ENCODE measurements at regions not wholly inside any gene's neighbourhood (a gene's known extent, or its start where the extent isn't known, plus 50 kb on each side); places are given as distances from the start of the nearest gene placed in this dataset.

DNA sequence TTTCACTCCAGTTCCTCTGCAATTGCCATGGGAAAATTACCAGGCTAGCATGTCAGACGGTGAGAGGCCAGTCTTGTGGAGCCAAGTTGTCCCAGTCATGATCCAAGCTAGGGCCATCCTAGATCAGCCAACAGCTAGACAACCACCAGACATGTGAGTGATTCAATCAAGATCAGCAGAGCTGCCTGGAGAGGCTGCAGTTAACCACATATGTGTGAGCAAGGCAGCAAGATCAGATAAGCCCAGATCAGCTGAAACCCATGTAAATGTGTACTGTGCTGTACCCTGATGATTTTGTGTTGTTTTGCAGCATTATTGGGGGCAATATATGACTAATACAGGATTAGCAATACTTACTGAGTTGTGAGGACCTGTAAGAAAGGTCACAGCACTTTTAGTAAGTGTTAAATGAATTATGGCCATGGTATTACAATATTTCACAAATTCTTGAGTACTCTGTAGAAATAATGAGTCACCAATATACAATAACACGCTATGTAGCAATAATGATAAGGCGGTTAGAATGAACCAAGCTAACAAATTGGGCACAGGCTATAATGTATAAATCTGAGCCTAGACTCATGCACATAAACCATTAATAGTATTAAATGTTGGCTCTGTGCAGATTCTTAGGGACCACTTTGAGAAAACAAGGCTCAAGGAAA, 91.4 kb downstream of the SUDS3 start:
- DNase-seq, result no peak

DNA sequence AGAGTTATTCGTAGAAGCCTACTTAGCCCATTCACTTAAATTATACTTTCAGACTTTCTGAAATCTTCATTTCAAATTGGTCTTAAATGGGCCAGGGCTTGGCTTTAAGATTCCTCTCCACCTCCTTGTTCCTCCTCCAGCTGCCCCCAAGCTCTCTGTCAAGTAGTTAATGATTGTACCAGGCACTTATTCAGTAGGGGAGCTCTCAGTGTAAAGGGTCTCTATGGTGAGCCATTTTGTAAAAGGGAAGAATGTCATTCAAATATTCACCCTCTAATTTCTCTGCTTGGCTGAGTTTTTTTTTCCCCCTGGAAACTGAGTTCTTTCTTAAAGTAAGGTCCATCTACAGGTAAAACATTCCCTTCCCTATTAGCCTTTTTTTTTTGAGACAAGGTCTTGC, 96.6 kb downstream of the SUDS3 start:
- DNase-seq, result no peak

DNA sequence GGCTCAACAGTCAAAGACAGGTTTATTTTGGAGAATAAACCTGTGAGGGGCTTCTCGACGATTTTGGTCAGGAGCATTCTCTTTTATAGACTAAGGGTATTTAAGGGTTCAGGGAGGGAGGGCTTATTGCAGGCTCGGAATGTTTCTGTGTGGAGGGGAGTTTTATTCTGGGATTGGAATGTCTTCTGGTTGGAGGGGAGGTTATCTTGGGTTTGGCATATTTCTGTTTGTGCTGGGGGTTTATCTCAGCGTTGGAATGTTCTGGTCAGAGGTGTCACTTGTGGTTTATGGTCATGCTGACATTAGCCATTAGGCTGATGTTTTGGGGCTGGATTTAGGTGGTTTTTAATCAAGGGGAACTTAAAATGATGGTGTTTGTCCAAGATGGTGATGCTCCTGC, 103.9 kb downstream of the SUDS3 start:
- no peak for DNase-seq

DNA sequence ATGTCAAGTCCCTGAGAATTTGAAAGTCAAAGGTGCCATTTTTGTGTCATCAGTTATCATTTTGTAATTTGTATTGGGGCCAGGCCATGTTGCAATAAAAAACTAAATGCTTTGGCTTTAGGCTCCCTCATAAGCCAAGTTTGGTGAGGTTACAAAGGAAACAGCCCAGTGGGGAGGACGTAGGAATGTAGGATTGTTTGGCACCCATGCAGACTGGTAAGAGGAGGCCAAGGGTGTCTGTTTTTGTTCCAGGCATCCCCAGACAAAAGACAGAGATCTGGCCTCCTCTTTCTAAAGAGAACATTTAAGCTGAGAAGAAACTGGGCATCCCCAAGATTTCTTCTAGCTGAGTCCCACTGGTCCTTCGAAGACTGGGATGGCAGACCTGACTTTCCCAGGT, 111.7 kb downstream of the SUDS3 start:
- DNase-seq, result no peak

GRCh38 chr12:118493962-118494361, 117.6 kb downstream of the SUDS3 start:
- DNase-seq, result no peak

- no peak for DNase-seq
Observed at GRCh38 chr12:118494776-118495175, 118.4 kb downstream of the SUDS3 start.

- DNase-seq, result no peak
Observed at GRCh38 chr12:118495296-118495695, 118.9 kb downstream of the SUDS3 start.

DNA sequence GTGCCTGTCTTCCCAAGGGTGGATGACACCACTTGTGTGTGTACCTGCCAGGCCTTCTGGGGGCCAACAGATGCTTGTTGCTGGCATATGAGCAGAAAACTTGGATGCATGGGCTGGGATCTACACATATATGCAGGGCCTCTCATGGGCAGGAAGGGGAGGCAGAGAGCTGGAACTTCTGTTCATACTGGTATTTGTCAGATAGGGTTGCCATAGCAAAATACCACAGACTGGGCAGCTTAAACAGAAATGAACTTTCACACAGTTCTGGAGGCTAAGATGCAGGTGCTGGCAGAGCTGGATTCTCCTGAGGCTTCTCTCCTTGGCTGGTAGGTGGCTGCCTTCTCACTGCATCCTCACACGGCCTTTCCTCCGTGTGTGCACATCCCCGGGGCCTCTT, 121.8 kb downstream of the SUDS3 start:
- no peak for DNase-seq

- no peak for DNase-seq
Observed at GRCh38 chr12:118500299-118500698, 123.9 kb downstream of the SUDS3 start.

DNA sequence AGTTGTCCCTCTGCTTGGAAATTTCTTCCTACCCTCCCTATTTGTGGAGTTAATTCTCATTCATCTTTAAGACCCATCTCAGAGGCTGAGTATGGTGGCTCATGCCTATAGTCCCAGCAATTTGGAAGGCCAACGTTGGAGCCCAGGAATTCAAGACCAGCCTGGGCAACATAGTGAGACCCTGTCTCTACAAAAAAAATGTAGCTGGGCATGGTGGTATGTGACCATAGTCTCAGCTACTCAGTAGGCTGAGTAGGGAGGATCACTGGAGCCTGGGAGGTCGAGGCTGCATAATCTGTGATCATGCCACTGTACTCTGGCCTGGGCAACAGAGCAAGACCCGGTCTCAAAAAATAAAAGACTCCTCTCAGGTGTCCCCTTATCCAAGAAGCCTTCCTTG, 125.1 kb downstream of the SUDS3 start:
- no peak for DNase-seq

GRCh38 chr12:118503476-118503875, 127.1 kb downstream of the SUDS3 start:
- DNase-seq, result no peak

GRCh38 chr12:118512669-118513068, 136.3 kb downstream of the SUDS3 start:
- no peak for DNase-seq

DNA sequence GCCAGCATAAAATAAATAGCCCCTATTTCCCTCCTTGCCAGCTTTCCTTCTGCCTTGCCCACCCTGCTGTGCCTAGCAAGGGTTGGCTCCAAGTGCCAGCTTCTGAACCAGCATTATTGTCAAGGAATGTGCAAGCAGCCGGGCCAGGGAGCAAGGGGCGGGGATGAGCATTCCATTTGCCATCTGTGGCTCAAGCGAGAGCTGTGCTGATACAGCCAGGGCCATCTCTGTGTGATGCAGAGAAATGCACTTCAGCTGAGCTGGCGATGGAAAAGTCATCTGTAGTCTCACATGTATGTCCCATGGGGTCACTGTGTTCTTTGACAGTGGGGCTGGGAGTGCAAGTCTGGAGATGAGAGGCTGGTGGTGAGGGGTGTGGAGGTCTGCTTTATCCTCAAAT, 137.3 kb downstream of the SUDS3 start:
- no peak for DNase-seq

GRCh38 chr12:118514297-118514696, 137.9 kb downstream of the SUDS3 start:
- DNase-seq, result no peak

GRCh38 chr12:118520214-118521035, 144.1 kb downstream of the SUDS3 start:
- DNase-seq, result no peak

GRCh38 chr12:118521036-118521370, 144.6 kb downstream of the SUDS3 start:
- DNase-seq, result no peak

GRCh38 chr12:118524446-118524845, 148.1 kb downstream of the SUDS3 start:
- no peak for DNase-seq

GRCh38 chr12:118525216-118525615, 148.9 kb downstream of the SUDS3 start:
- no peak for DNase-seq

DNA sequence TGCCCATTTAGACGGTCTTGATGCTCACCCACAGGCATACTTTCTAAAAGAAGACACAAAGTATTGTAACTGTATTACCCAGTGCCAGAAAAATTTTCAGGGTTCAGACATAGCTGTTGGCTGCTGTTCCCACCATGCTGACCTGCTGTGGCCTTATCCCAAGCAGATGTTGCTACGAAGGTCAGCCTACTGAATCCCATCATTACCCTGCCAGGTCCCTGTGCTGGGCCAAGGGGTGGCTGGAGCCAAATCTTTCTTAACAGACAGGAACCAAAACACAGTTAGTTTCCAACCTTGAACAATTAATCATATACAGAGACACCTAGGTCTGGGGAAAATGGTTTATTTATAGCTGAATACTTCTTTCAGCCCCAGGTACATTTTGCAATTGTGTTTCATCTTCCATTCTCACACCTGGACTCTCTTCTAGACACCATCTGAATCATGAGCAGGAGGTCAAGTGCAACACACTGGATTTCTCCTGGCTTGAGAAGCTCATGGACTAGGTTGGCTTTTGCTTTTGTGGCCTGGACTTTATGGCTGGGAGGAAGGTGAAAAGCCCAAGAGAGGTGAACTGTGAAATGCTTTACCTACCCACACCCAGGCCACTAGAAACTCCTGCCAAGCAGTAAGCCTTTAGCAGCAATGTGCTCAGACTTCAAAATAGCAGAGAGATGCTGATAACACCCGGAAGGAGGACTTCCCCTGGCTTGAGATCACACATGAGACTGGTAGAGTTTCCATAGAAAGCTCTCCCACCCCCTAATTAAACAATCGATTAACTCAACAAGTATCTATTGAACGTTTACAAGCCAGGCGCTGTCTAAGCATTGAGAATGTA, 150.1 kb downstream of the SUDS3 start:
- no peak for DNase-seq

- DNase-seq, result no peak
Observed at GRCh38 chr12:118527310-118527709, 151.0 kb downstream of the SUDS3 start.

GRCh38 chr12:118528625-118529024, 152.3 kb downstream of the SUDS3 start:
- DNase-seq, result no peak

DNA sequence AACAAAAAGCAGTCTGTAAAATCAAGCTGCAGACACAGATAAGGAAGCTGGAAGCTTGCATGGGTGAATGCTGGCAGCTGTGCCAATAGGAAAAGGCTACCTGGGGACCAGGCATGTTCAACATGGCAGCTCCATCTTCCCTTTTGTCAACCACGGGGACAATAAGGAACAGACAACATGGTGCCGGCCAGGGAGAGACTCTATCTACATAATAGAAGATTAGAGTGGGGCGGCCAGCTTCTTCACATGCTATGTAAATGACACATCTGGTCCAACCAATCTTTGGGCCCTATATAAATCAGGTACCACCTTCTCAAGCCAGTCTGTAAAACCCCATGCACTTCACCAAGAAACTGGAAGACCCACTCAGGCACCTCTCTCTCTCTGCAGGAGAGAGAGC, 157.6 kb downstream of the SUDS3 start:
- DNase-seq, result no peak

GRCh38 chr12:118536306-118536906, 160.1 kb downstream of the SUDS3 start:
- DNase-seq, result no peak
